NCI-H2171 treated with DMSO at 0.1 percent for 48 hours (cell line): ENCODE measurements at regions not wholly inside any gene's neighbourhood (a gene's known extent, or its start where the extent isn't known, plus 50 kb on each side); places are given as distances from the start of the nearest gene placed in this dataset.
A peak's percentile ranks its signal among the peaks of the same experiment; 100 is the strongest.
"Not testable (repeated sequence)": the region's sequence is repeated elsewhere in the genome, so short reads cannot be mapped to it uniquely, and the experiment has no call there.

Source experiments
- DNase-seq: peaks from one replicate; lab custom pipeline; 2025; lab: John Stamatoyannopoulos, UW

- no peak for DNase-seq
Observed at GRCh38 chr9:108411632-108412031, 444.2 kb downstream of the ACTL7B start.

DNA sequence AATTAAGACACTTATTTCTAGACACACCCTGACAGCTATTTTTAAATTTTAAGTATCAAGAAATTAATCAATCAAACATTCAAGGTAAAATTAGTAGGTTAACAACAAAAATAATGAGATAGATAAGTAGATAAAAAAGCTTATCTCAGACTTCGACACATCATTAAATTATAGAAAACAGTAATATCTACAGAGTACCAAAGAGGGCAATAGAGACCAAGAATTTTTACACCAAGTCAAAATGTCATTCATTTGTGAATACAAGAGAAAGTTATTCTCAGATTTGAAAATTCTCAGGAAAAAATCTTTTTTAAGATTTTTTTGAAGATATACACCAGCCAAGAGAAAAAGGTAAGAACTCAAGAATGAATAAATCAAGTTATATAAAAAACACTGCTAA, 445.6 kb downstream of the ACTL7B start:
- DNase-seq, result no peak

DNA sequence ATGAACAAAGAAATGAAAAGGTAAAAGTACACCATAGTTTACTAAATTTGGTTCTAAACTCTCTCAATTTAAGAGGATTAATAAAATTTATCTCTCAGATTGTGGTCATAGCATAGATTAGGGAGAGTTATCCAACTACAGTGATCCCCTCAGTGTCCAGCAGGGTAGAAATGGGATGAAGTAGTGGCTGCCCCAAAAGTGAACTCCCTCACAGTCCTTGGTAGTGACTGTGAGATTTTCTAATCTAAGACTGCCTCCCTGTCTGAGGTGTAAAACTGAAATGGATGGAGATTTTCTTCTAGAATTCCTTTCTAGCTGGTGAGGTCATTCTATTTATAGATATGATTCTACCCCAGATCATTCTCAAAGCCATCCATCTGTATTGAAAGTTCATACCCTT, 455.5 kb downstream of the ACTL7B start:
- DNase-seq, result no peak

DNA sequence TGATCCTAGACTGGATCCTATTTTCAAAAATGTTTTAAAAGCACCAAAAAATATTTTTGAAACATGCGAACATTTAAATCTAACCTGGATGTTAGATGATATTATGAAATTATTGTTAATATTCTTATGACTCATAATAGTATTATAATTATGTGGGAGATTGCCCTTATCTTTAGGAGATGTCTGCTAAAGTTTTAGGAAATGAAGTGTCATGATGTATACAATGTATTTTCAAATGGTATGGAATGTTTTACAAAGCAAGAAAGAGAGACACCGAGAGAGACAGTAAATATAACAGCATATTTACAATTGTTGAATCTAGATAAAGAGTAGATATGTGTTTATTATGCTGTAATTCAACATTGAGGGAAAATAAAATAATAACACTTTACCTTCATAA, 455.9 kb downstream of the ACTL7B start:
- DNase-seq, result no peak

DNA sequence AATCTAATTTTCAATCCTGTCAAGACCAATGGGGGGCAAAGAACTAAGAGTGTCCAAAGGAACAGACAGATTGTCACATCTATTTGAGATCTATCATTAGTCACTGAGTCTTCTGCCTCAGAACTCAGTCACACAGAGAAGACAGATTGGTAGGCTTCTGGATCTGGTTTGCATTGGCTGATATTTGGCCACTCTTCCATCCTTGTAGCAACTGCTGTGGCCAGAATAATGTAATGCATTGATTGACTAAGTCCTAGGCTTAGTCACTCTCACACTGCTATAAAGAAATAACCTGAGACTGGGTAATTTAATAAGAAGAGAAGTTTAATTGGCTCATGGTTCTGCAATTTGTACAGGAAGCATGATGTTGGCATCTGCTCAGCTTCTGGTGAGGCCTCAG, 458.5 kb downstream of the ACTL7B start:
- DNase-seq, result no peak

DNA sequence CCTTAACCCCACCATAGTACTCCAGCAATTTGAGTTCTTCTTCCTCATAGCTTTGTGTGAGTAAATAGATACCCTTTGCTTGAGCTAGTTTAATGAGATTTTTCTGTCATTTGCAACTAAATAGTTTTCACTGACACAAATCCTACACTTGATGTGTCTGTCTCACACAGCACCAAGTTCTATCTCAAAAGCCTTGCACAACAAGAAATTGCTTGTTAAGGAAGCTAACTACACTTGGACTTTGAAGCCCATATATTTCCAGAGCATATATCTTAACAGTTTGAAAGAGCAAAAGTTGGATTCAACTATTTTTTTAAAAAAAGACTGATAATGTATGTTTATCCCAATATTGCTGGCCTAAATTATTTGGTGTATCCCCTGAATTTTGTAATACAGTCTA, 459.2 kb downstream of the ACTL7B start:
- no peak for DNase-seq

- DNase-seq, result peak; percentile 91
Observed at GRCh38 chr9:108396193-108396592, 459.6 kb downstream of the ACTL7B start.

GRCh38 chr9:108395421-108395820, 460.4 kb downstream of the ACTL7B start:
- no peak for DNase-seq

DNA sequence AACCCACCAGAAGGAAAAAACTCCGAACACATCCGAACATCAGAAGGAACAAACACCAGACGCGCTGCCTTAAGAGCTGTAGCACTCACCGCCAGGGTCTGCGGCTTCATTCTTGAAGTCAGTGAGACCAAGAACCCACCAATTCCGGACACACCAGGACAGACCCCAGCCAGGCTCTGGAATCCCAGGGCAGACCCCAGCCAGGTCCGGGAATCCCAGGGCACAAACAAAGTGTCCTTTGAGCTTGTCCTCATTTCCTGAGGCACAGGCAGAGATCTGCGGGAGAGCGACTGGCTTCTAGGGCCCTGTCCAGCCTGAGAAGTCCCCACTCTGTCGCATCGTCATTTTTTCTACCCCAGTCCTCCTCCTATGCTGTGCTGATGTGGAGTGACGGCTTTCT, 461.1 kb downstream of the ACTL7B start:
- DNase-seq, result no peak

DNA sequence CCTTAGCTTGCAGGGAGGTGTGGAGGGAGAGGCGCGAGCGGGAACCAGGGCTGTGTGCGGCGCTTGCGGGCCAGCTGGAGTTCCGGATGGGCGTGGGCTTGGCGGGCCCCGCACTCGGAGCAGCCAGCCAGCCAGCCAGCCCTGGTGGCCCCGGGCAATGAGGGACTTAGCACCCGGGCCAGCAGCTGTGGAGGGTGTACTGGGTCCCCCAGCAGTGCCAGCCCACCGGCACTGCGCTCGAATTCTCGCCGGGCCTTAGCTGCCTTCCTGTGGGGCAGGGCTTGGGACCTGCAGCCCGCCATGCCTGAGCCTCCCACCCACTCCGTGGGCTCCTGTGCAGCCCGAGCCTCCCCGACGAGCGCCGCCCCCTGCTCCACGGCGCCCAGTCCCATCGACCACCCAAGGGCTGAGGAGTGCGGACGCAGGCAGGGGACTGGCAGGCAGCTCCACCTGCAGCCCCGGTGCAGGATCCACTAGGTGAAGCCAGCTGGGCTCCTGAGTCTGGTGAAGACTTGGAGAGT, 462.2 kb downstream of the ACTL7B start:
- not testable (repeated sequence) for DNase-seq

DNA sequence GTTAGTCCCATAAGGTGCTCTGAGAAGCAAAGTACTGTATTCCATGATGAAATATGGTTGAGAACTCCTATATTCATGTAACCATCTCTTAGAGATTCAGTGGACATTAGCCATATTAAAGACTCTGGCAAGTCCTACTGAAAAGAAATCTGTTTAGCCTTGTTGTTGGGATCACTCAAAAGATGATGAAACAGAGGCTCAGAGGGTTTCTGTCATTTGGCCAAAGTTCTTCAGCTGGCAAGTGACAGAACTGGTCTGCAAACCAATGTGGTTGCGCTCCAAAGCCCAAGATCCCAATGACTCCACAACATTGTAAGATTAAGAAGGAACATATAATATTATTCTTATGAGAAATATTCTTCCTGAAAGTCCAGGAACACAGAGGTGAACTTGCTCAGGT, 462.9 kb downstream of the ACTL7B start:
- DNase-seq, result no peak

DNA sequence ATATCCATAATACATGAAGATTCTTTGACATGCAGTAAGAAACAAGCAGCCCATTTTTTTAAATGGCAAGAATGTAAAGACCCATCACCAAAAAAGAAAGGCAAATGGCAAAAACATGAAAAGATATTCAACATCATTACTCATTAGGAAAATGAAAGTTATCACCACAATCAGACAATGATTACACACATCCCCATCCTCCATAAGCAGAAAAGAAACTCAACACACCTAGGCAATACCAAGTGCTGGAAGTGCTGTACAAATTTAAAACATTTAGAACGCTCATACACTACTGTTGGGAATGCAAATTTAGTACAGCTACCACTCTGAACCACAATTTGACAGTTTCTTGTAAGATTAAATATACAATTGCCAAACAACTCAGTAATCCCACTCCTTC, 466.7 kb downstream of the ACTL7B start:
- no peak for DNase-seq

DNA sequence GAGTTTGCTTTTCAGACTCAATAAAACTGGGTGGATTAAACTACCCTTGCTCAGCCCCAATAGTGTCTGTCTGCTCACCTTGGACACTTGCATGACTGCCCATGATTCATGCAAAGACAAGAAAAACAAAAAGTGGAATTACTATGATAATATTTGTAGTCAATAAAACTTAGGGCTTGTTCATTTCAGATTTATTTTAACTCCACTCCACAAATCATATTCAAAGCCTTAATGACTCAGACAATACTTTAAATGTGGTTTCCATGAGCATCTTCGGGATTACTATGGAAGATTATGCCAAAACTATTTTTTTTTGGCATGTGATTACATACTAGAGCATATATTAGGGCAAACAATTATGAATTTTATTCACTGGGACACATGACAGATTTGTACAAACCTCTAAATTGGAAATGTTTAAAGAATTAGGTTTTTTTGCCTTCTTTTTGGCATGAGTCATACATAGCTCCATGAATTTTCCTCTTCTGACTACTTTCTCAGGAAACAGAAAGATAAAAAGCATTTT, 468.9 kb downstream of the ACTL7B start:
- no peak for DNase-seq

GRCh38 chr9:108386032-108386431, 469.8 kb downstream of the ACTL7B start:
- DNase-seq, result no peak

DNA sequence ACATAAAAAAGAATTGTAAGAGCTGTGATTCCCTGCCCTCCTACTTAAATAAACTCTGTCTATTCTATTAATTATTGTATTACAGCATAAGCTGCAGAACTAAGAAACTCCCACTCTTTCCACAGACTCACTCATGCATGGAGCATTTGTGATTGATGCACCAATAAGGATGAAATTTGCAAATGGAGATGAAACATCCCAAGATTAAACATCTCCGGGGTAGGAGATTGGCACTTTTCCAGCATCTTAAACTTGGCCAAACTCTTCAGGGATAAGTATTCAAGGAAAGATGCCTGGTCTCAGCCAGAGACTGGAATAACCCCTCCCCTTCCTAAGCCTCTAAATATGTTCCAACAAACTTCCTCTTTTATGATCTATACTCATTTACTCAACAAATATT, 472.0 kb downstream of the ACTL7B start:
- no peak for DNase-seq

GRCh38 chr9:108382310-108382709, 473.5 kb downstream of the ACTL7B start:
- DNase-seq, result peak; percentile 90

DNA sequence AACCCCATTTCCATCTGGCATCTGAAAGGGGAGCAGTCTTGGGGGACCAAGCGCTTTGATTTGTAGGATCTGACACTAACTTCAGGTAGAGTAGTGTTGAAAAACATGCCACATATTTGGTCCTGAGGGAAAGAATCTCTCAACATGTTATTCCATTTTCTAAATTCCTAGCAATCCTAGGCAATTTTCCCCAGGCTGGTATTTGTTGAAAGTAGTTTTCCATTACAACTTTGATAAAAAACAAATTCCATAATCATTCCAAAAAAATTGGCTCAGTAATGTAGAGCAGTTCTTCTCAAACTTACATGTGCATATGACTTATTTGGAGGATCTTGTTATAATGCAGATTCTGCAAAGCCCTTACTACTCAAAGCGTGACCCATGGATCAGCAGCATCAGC, 477.9 kb downstream of the ACTL7B start:
- no peak for DNase-seq

DNA sequence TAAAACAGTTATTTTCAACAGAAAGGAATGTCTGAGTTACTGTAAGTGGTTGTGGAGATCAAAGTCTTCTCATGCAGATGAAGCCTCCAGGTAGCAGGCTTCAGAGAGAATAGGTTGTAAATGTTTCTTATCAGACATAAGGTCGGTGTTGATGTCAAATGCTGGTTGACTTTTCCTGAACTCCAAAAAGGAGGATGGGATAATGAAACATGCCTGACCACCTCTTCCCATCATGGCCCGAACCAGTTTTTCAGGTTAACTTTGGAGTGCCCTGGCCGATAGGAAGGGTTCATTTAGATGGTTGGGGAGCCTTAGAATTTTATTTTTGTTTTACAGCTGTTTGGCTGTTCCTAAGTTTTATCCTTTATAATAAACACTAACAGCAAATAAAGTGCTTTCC, 478.4 kb downstream of the ACTL7B start:
- no peak for DNase-seq

- DNase-seq, result no peak
Observed at GRCh38 chr9:108376140-108376539, 479.6 kb downstream of the ACTL7B start.

DNA sequence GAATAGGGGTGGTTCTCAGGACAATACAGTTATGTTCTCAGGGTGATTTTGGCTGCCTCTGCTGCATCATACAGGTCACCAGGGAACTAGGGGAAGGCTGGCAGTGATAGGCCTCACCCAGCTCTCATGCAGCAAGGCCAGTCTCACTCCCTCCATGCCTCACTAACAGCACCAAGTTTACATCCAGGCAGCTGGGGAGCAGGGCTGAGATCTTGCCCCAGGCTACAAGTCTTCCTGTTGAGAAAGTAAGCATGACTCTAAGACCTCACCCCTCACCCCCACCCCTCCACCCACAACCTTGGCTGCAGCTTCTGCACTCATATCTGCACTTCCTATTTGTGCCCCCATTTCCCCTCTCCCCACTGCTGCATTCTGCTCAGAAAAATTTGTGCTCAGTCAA, 481.2 kb downstream of the ACTL7B start:
- no peak for DNase-seq

GRCh38 chr9:108367188-108367587, 488.6 kb downstream of the ACTL7B start:
- DNase-seq, result no peak

DNA sequence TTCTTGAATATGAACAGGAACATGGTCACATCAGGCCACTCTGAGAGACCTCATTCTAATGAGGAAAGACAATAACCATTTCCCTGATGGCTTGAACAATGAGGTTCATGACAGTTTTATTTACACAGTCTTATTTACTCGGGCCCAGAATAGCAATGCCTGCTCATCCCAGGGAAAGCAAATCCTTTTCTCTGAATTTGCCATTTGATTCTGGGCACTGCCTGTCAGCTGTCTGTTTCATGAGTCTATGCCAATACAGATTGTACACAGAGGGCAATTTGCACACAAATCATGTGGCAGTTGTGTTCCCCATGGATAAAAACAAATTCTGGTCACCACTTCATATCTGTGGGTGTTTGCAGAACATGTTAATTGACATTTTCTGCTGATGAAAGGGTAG, 492.5 kb downstream of the ACTL7B start:
- DNase-seq, result peak; percentile 87

DNA sequence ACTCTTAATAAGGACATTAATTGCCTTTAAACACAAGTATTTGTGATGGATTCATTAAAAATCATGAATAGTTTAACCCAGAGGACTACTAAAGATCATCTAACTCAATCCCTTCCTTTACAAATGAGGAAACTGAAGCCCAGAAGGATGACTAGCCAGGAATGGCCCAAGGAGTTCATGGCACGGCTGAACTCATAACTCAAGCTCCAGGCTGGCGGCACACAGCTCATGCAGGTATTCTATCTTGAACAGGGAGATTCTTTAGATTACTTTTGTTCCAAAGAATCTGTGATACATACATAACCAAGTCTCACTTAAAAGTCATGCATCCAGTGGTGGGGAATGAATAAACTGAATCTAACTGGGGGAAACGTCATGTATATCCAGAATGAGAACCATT, 495.5 kb downstream of the ACTL7B start:
- DNase-seq, result no peak

- no peak for DNase-seq
Observed at GRCh38 chr9:108356806-108357205, 499.0 kb downstream of the ACTL7B start.

- no peak for DNase-seq
Observed at GRCh38 chr9:108351571-108351970, 504.2 kb downstream of the ACTL7B start.
